Right lobe of liver (tissue), 4 donors: ENCODE measurements at regions not wholly inside any gene's neighbourhood (a gene's known extent, or its start where the extent isn't known, plus 50 kb on each side); places are given as distances from the start of the nearest gene placed in this dataset.
"Not testable (repeated sequence)": the region's sequence is repeated elsewhere in the genome, so short reads cannot be mapped to it uniquely, and the experiment has no call there.

Source experiments
- POLR2A ChIP-seq: fragments of 450-650 bp; IDR thresholded peaks from one replicate; pipeline ENCODE4 v1.6.1; 2017; ENCODE audit warnings: antibody characterized with exemption, mild to moderate bottlenecking
- TF ChIP-seq, protein P1 (sequence below), 4 donors: fragments of 200-600 bp in 3 of 4; fragments of 450-650 bp in 1 of 4; IDR thresholded peaks; one replicate each; pipeline versions ENCODE4 v1.5.1 to v1.8.0; 2016 to 2022; ENCODE audit warnings: antibody characterized with exemption in 4 of 4, mild to moderate bottlenecking in 2 of 4
- donor health status: DM: no; HTN: no; CAD: no.
- donor health status: DM: no; HTN: no; CAD: no.
- donor health status: DM: no; HTN: yes; CAD: no.

DNA sequence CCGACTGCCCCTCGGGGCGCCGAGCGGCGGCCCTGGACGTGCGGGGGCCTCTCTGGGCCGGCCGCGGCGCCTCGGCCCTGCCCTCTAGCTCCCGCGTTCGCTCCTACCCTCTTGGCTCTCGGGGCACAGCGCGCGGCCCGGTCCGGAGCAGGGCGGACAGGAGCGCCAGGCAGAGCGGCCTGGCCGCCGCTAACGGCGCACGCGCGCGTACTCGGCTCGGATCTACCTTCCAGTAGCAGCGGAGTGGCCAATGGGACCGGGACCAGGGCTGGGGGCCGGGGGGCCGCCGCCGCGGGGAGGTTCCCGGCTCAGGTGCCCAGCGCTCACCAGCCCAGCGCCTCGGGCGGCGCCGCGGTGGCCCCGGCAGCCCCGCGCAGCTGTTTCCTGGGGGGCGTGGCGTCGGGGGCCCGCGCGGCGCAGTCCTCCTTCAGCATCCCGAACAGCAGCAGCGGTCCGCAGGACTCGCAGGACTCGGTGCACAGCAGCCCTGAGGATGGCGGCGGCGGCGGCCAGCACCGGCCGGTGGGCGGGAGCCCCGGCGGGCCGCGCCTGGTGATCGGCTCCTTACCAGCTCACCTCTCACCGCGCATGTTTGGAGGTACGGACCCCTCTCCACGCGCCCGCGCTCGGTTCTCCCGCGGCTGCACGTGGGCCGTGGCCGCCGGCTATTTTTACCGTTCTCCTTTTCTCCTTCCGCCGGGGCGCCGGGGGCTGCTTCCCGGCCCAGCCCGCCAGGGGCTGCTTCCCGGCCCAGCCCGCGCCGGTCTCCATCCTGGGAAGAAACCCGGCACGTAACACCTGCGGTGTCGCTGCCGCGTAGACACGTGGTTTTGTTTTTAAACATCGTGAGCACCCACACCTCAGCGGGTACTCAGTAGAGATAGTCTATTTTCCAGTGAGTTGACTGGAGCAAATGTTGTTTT lies 162.9 kb downstream of the KBTBD2 start:
- TF ChIP-seq, protein P1, sequence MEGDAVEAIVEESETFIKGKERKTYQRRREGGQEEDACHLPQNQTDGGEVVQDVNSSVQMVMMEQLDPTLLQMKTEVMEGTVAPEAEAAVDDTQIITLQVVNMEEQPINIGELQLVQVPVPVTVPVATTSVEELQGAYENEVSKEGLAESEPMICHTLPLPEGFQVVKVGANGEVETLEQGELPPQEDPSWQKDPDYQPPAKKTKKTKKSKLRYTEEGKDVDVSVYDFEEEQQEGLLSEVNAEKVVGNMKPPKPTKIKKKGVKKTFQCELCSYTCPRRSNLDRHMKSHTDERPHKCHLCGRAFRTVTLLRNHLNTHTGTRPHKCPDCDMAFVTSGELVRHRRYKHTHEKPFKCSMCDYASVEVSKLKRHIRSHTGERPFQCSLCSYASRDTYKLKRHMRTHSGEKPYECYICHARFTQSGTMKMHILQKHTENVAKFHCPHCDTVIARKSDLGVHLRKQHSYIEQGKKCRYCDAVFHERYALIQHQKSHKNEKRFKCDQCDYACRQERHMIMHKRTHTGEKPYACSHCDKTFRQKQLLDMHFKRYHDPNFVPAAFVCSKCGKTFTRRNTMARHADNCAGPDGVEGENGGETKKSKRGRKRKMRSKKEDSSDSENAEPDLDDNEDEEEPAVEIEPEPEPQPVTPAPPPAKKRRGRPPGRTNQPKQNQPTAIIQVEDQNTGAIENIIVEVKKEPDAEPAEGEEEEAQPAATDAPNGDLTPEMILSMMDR (IDR thresholded peaks at IDR 0.05): not testable (repeated sequence)
- not testable (repeated sequence) for TF ChIP-seq POLR2A
